ENCODE measurements at regions not wholly inside any gene's neighbourhood (a gene's known extent, or its start where the extent isn't known, plus 50 kb on each side); places are given as distances from the start of the nearest gene placed in this dataset.

DNA sequence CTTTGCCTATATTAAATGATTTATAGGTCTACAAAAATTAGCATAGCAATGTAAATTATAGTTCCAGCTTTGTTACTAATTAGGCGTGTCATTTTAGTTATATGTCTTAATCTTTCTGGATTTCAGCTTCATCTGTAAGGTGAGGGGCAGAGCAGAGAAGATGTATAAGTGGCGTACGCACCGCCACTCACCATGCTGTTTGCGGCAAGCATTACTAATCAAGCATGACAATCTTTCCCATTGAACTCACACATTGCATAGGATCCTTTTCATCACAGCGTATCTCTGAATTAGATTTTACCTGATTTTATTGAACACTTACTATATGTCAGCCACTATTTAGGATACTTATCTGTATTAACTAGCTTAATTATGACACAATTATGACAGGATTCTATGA, 183.6 kb upstream of the DLGAP1 start:
- no peak for TF ChIP-seq CTCF (IDR thresholded peaks at IDR 0.05)
- TF ChIP-seq POLR2AphosphoS5 (IDR thresholded peaks at IDR 0.05) = no peak
- TF ChIP-seq POLR2A (IDR thresholded peaks at IDR 0.05) = no peak
- no peak for TF ChIP-seq EP300 (IDR thresholded peaks at IDR 0.05)
